SK-N-SH treated with all-trans-retinoic acid at 6 μM for 48 hours (cell line): ENCODE measurements at regions not wholly inside any gene's neighbourhood (a gene's known extent, or its start where the extent isn't known, plus 50 kb on each side); places are given as distances from the start of the nearest gene placed in this dataset.

Experiments
- ATAC-seq: fragments of 200-7000 bp; cut with Tn5 transposase; 3 replicates; pipeline ENCODE4 v1.9.1; 2020; ENCODE audit warnings: mild to moderate bottlenecking, moderate library complexity
- ARNTL ChIP-seq: fragments of 450-650 bp; formaldehyde crosslinking; IDR thresholded peaks from 2 replicates; pipeline ENCODE4 v1.5.0; 2020; ENCODE audit warnings: low read depth, mild to moderate bottlenecking, moderate library complexity, borderline replicate concordance
- BACH2 ChIP-seq: fragments of 250-450 bp; sonication (Bioruptor Pico); IDR thresholded peaks from 2 replicates; pipeline ENCODE4 v1.9.0; 2021; ENCODE audit warnings: mild to moderate bottlenecking, borderline replicate concordance
- CREB5 ChIP-seq: fragments of 250-450 bp; sonication (Bioruptor Pico); IDR thresholded peaks from 2 replicates; pipeline ENCODE4 v1.5.1; 2020; ENCODE audit warnings: low read depth, mild to moderate bottlenecking, moderate library complexity
- CSDC2 ChIP-seq: fragments of 250-450 bp; sonication (Bioruptor Pico); IDR thresholded peaks from 2 replicates; pipeline ENCODE4 v1.5.0; 2020; ENCODE audit warnings: mild to moderate bottlenecking, moderate library complexity
- CSRNP3 ChIP-seq: fragments of 250-450 bp; sonication (Bioruptor Pico); IDR thresholded peaks from 2 replicates; pipeline ENCODE4 v1.5.1; 2021; ENCODE audit warnings: mild to moderate bottlenecking, moderate library complexity
- ESRRG ChIP-seq: fragments of 250-450 bp; sonication (Bioruptor Pico); IDR thresholded peaks from 2 replicates; pipeline ENCODE4 v1.6.1; 2021; ENCODE audit warnings: mild to moderate bottlenecking
- GLIS3 ChIP-seq: fragments of 250-450 bp; sonication (Bioruptor Pico); IDR thresholded peaks from 2 replicates; pipeline ENCODE4 v1.5.0; 2020; ENCODE audit warnings: mild to moderate bottlenecking, moderate library complexity
- ISL1 ChIP-seq: fragments of 250-450 bp; sonication (Bioruptor Pico); IDR thresholded peaks from 2 replicates; pipeline ENCODE4 v2.1.2; 2022; ENCODE audit warnings: mild to moderate bottlenecking, moderate library complexity
- OSR1 ChIP-seq: fragments of 250-450 bp; sonication (Bioruptor Pico); IDR thresholded peaks from 2 replicates; pipeline ENCODE4 v1.8.0; 2022; ENCODE audit warnings: moderate library complexity, mild to moderate bottlenecking, inconsistent platforms
- PATZ1 ChIP-seq: fragments of 250-450 bp; sonication (Bioruptor Pico); IDR thresholded peaks from 2 replicates; pipeline ENCODE4 v1.8.0; 2020; ENCODE audit warnings: mild to moderate bottlenecking, moderate library complexity, borderline replicate concordance
- POU6F1 ChIP-seq: fragments of 250-450 bp; sonication (Bioruptor Pico); IDR thresholded peaks from 2 replicates; pipeline ENCODE4 v1.8.0; 2021; ENCODE audit warnings: low read depth, mild to moderate bottlenecking, moderate library complexity, borderline replicate concordance
- PPARA ChIP-seq: fragments of 250-450 bp; sonication (Bioruptor Pico); IDR thresholded peaks from 2 replicates; pipeline ENCODE4 v1.5.0; 2020; ENCODE audit warnings: mild to moderate bottlenecking, borderline replicate concordance
- RARB ChIP-seq: fragments of 250-450 bp; sonication (Bioruptor Pico); IDR thresholded peaks from 2 replicates; pipeline ENCODE4 v1.8.0; 2021; ENCODE audit warnings: mild to moderate bottlenecking, moderate library complexity
- SNAI2 ChIP-seq: fragments of 250-450 bp; sonication (Bioruptor Pico); IDR thresholded peaks from 2 replicates; pipeline ENCODE4 v1.5.0; 2020; ENCODE audit warnings: mild to moderate bottlenecking, moderate library complexity
- TCF4 ChIP-seq: fragments of 250-450 bp; sonication (Bioruptor Pico); IDR thresholded peaks from 2 replicates; pipeline ENCODE4 v1.8.0; 2021; ENCODE audit warnings: mild to moderate bottlenecking, moderate library complexity, borderline replicate concordance
- TOX ChIP-seq: fragments of 250-450 bp; sonication (Bioruptor Pico); IDR thresholded peaks from 2 replicates; pipeline ENCODE4 v1.8.0; 2021; ENCODE audit warnings: mild to moderate bottlenecking, moderate library complexity, borderline replicate concordance
- TSHZ2 ChIP-seq: fragments of 250-450 bp; sonication (Bioruptor Pico); IDR thresholded peaks from 2 replicates; pipeline ENCODE4 v1.5.0; 2020; ENCODE audit warnings: mild to moderate bottlenecking, moderate library complexity
- ZFP3 ChIP-seq: fragments of 250-450 bp; sonication (Bioruptor Pico); IDR thresholded peaks from 2 replicates; pipeline ENCODE4 v1.5.0; 2020; ENCODE audit warnings: mild to moderate bottlenecking, moderate library complexity
- ZFP30 ChIP-seq: fragments of 450-650 bp; formaldehyde crosslinking; IDR thresholded peaks from 2 replicates; pipeline ENCODE4 v1.5.0; 2022; ENCODE audit warnings: mild to moderate bottlenecking, moderate library complexity
- ZNF565 ChIP-seq: fragments of 450-650 bp; formaldehyde crosslinking; conservative IDR thresholded peaks from 2 replicates; pipeline ENCODE4 v1.5.0; 2020; ENCODE audit warnings: low read depth, mild to moderate bottlenecking, moderate library complexity
- ZNF70 ChIP-seq: fragments of 450-650 bp; formaldehyde crosslinking; IDR thresholded peaks from 2 replicates; pipeline ENCODE4 v1.5.0; 2020; ENCODE audit warnings: mild to moderate bottlenecking, moderate library complexity
- ZNF8 ChIP-seq: fragments of 450-650 bp; formaldehyde crosslinking; IDR thresholded peaks from 2 replicates; pipeline ENCODE4 v1.5.0; 2020; ENCODE audit warnings: mild to moderate bottlenecking, moderate library complexity

- TF ChIP-seq ZNF565 (no peak), TOX (CRISPR knock-in tag) (no peak), PATZ1 (CRISPR knock-in tag) (no peak), TSHZ2 (CRISPR knock-in tag) (no peak), TCF4 (no peak), ZFP30 (CRISPR knock-in tag) (no peak), GLIS3 (CRISPR knock-in tag) (no peak), ZNF70 (CRISPR knock-in tag) (no peak), ARNTL (CRISPR knock-in tag) (no peak), OSR1 (CRISPR knock-in tag) (no peak), ISL1 (CRISPR knock-in tag) (no peak), POU6F1 (no peak), PPARA (CRISPR knock-in tag) (no peak), CSRNP3 (CRISPR knock-in tag) (no peak), ZNF8 (CRISPR knock-in tag) (no peak), CSDC2 (CRISPR knock-in tag) (no peak), CREB5 (CRISPR knock-in tag) (no peak), ZFP3 (CRISPR knock-in tag) (no peak)
- ATAC-seq = no peak
Observed at GRCh38 chr10:120012566-120012965, 120.0 kb downstream of the SEC23IP start.

- TF ChIP-seq PATZ1 (CRISPR knock-in tag) (no peak), BACH2 (CRISPR knock-in tag) (no peak), ARNTL (CRISPR knock-in tag) (no peak), ISL1 (CRISPR knock-in tag) (no peak), TCF4 (no peak), ZFP3 (CRISPR knock-in tag) (no peak), RARB (no peak), ZNF565 (no peak), ZNF70 (CRISPR knock-in tag) (no peak), CREB5 (CRISPR knock-in tag) (no peak), SNAI2 (CRISPR knock-in tag) (no peak), ESRRG (CRISPR knock-in tag) (no peak), OSR1 (CRISPR knock-in tag) (no peak), TSHZ2 (CRISPR knock-in tag) (no peak)
- TF ChIP-seq, all 23 proteins: peak for 0
- no peak for ATAC-seq
Observed at GRCh38 chr10:120014031-120014430, 121.5 kb downstream of the SEC23IP start.
